ENCODE measurements at regions not wholly inside any gene's neighbourhood (a gene's known extent, or its start where the extent isn't known, plus 50 kb on each side); places are given as distances from the start of the nearest gene placed in this dataset.

- no peak for TF ChIP-seq CTCF (IDR thresholded peaks at IDR 0.05)
- Mint-ChIP-seq H3K4me3 (no peak overlapping the region), H3K4me1 (no peaks in the 10 kb centered on the region), H3K27me3 (ENCODE audit: low read depth, poor library complexity) (peaks cover 5% of the 10 kb centered on the region), H3K9me3 (peaks cover 12% of the 10 kb centered on the region), H3K27ac (no peak overlapping the region), H3K36me3 (ENCODE audit: low read depth) (no peaks in the 10 kb centered on the region)
- no peak for DNase-seq
These were observed 138.5 kb downstream of the RBM26 start for GRCh38 chr13:79267560-79267959.

DNA sequence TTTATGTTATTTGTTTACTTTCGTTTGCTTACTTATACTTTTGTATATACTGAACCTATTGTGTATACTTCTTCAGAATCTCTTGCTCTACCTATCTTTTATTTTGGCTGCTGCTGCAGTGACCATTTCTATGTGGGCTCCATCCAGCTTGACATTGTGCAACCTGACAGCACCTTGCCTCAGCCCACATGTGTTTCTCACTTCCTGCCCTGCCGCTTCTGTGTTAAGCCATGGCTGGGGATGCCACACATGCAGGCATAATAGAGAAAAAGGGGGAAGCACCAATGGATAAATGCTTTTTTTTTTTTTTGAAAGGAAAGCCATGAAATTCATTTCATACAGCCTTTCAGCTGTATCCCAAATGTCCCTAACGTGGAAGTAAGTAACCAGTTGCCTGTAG, 147.6 kb downstream of the RBM26 start:
- Mint-ChIP-seq H3K27ac (no peak overlapping the region), H3K9me3 (no peaks in the 10 kb centered on the region), H3K27me3 (ENCODE audit: low read depth, poor library complexity) (no peaks in the 10 kb centered on the region), H3K4me1 (no peaks in the 10 kb centered on the region), H3K4me3 (no peak overlapping the region), H3K36me3 (ENCODE audit: low read depth) (no peaks in the 10 kb centered on the region)
- no peak for TF ChIP-seq CTCF (IDR thresholded peaks at IDR 0.05)
- DNase-seq, result no peak

- Mint-ChIP-seq H3K27me3 (ENCODE audit: low read depth, poor library complexity) (no peaks in the 10 kb centered on the region), H3K4me1 (peaks cover 23% of the 10 kb centered on the region), H3K9me3 (peaks cover 13% of the 10 kb centered on the region), H3K27ac (peak overlapping the region; percentile 49), H3K4me3 (no peak overlapping the region), H3K36me3 (ENCODE audit: low read depth) (peaks cover 4% of the 10 kb centered on the region)
- TF ChIP-seq CTCF (IDR thresholded peaks at IDR 0.05), result no peak
- no peak for DNase-seq
These were observed 159.5 kb downstream of the RBM26 start for GRCh38 chr13:79246578-79246949.

DNA sequence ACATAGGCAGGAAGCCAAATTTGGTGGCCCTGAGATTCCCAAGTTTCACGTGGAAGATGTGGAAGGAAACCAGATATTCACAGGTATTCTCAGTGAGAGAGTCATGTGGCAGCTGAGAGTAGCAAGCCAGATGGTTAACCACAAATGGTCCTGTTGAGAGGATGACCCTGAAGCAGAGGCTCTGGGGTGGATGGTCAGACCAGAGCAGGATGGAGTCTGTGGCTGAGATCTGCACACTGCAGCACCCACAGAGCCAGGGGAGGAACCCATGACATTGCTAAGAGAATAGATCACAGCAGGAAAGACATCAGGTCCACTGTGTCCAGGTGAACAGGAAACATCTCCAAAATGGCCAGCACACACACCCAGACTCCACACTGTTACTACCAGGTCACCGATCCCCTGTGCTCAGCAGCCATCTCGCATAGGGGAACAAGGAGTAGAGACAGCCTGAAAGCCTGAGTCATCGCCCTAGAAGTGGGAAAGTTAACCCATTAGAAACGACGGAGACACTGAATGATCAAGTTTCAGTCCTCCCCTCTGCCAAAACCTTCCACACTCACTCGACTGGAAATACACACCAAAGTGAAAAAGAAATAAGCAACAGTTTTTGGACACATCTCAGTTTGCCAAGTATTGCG, 160.0 kb downstream of the RBM26 start:
- H3K36me3 Mint-ChIP-seq (ENCODE audit: low read depth), result peaks cover 4% of the 10 kb centered on the region
- H3K27me3 Mint-ChIP-seq (ENCODE audit: low read depth, poor library complexity), result no peaks in the 10 kb centered on the region
- H3K4me1 Mint-ChIP-seq, result peaks cover 28% of the 10 kb centered on the region
- no peak overlapping the region for H3K4me3 Mint-ChIP-seq
- TF ChIP-seq CTCF (IDR thresholded peaks at IDR 0.05), result no peak
- DNase-seq, result no peak
- peak overlapping the region; percentile 49 for H3K27ac Mint-ChIP-seq
- peaks cover 13% of the 10 kb centered on the region for H3K9me3 Mint-ChIP-seq

- no peaks in the 10 kb centered on the region for H3K9me3 Mint-ChIP-seq
- no peak for DNase-seq
- no peak overlapping the region for H3K27ac Mint-ChIP-seq
- H3K36me3 Mint-ChIP-seq (ENCODE audit: low read depth), result no peaks in the 10 kb centered on the region
- peaks cover 3% of the 10 kb centered on the region for H3K27me3 Mint-ChIP-seq (ENCODE audit: low read depth, poor library complexity)
- TF ChIP-seq CTCF (IDR thresholded peaks at IDR 0.05), result no peak
- no peak overlapping the region for H3K4me3 Mint-ChIP-seq
- H3K4me1 Mint-ChIP-seq, result peaks cover 31% of the 10 kb centered on the region
These were observed 164.4 kb downstream of the RBM26 start for GRCh38 chr13:79241697-79242096.

GRCh38 chr13:79237981-79238380, 168.1 kb downstream of the RBM26 start:
- peaks cover 5% of the 10 kb centered on the region for H3K9me3 Mint-ChIP-seq
- TF ChIP-seq CTCF (IDR thresholded peaks at IDR 0.05), result no peak
- H3K4me3 Mint-ChIP-seq, result no peak overlapping the region
- peaks cover 17% of the 10 kb centered on the region for H3K4me1 Mint-ChIP-seq
- H3K36me3 Mint-ChIP-seq (ENCODE audit: low read depth), result no peaks in the 10 kb centered on the region
- peaks cover 3% of the 10 kb centered on the region for H3K27me3 Mint-ChIP-seq (ENCODE audit: low read depth, poor library complexity)
- H3K27ac Mint-ChIP-seq, result no peak overlapping the region
- no peak for DNase-seq

All from nephron progenitor cell (in vitro differentiated cells).